HFFc6 (cell line): ENCODE measurements at regions not wholly inside any gene's neighbourhood (a gene's known extent, or its start where the extent isn't known, plus 50 kb on each side); places are given as distances from the start of the nearest gene placed in this dataset.

Experiments used
- DNase-seq: peaks from one replicate; pipeline ENCODE4 v3.0.0-alpha.2; 2018
- H3K27ac Mint-ChIP-seq: 2 replicates; pipeline ENCODE4 v1.8.0; 2020; ENCODE audit warnings: mild to moderate bottlenecking, mixed read lengths
- H3K27me3 Mint-ChIP-seq: 2 replicates; pipeline ENCODE4 v1.8.0; 2021; ENCODE audit warnings: mild to moderate bottlenecking, moderate library complexity, mixed read lengths; ENCODE audit not compliant: insufficient read depth
- H3K36me3 Mint-ChIP-seq: 2 replicates; pipeline ENCODE4 v1.8.0; 2021; ENCODE audit warnings: low read depth, mixed read lengths
- H3K4me1 Mint-ChIP-seq: 2 replicates; pipeline ENCODE4 v1.8.0; 2020; ENCODE audit warnings: low read depth, mixed read lengths
- H3K4me3 Mint-ChIP-seq: 2 replicates; pipeline ENCODE4 v1.8.0; 2020; ENCODE audit warnings: mild to moderate bottlenecking, moderate library complexity, mixed read lengths
- H3K9me3 Mint-ChIP-seq: 2 replicates; pipeline ENCODE4 v1.8.0; 2020; ENCODE audit warnings: mild to moderate bottlenecking, mixed read lengths
- CTCF ChIP-seq: fragments of 200-600 bp; sonication (generic); IDR thresholded peaks from 2 replicates; pipeline ENCODE4 v1.5.0; 2021; ENCODE audit warnings: antibody characterized with exemption, mild to moderate bottlenecking

GRCh38 chr9:31950756-31951155 lies 433.7 kb upstream of the ACO1 start:
- no peaks in the 10 kb centered on the region for H3K4me1 Mint-ChIP-seq
- peaks cover 37% of the 10 kb centered on the region for H3K9me3 Mint-ChIP-seq
- no peak for DNase-seq
- no peak overlapping the region for H3K27ac Mint-ChIP-seq
- TF ChIP-seq CTCF: no peak
- H3K27me3 Mint-ChIP-seq: no peaks in the 10 kb centered on the region
- no peaks in the 10 kb centered on the region for H3K36me3 Mint-ChIP-seq
- no peak overlapping the region for H3K4me3 Mint-ChIP-seq

- no peak overlapping the region for H3K4me3 Mint-ChIP-seq
Measured at GRCh38 chr9:31958572-31958971, 425.9 kb upstream of the ACO1 start.

GRCh38 chr9:31969552-31969951 lies 414.9 kb upstream of the ACO1 start:
- H3K4me3 Mint-ChIP-seq: no peak overlapping the region
- TF ChIP-seq CTCF: no peak
- H3K27ac Mint-ChIP-seq: no peak overlapping the region
- H3K27me3 Mint-ChIP-seq: no peaks in the 10 kb centered on the region
- peaks cover 29% of the 10 kb centered on the region for H3K9me3 Mint-ChIP-seq
- no peak for DNase-seq
- H3K36me3 Mint-ChIP-seq: no peaks in the 10 kb centered on the region
- no peaks in the 10 kb centered on the region for H3K4me1 Mint-ChIP-seq

More at GRCh38 chr9:31958572-31958971, 425.9 kb upstream of the ACO1 start:
- no peak overlapping the region for H3K27ac Mint-ChIP-seq
- H3K27me3 Mint-ChIP-seq: no peaks in the 10 kb centered on the region; the same call in 1 of the 2 replicates
- TF ChIP-seq CTCF: no peak
- H3K4me1 Mint-ChIP-seq: no peaks in the 10 kb centered on the region
- peaks cover 57% of the 10 kb centered on the region for H3K9me3 Mint-ChIP-seq
- no peak for DNase-seq
- no peaks in the 10 kb centered on the region for H3K36me3 Mint-ChIP-seq

GRCh38 chr9:31983895-31984294 lies 400.5 kb upstream of the ACO1 start:
- Mint-ChIP-seq H3K27me3 (no peaks in the 10 kb centered on the region), H3K4me1 (no peaks in the 10 kb centered on the region), H3K4me3 (no peak overlapping the region), H3K9me3 (peaks cover 39% of the 10 kb centered on the region), H3K36me3 (no peaks in the 10 kb centered on the region), H3K27ac (no peak overlapping the region)
- no peak for DNase-seq
- TF ChIP-seq CTCF: no peak

GRCh38 chr9:31996331-31996730 lies 388.1 kb upstream of the ACO1 start:
- H3K9me3 Mint-ChIP-seq: peaks cover 43% of the 10 kb centered on the region
- no peak for DNase-seq
- no peaks in the 10 kb centered on the region for H3K36me3 Mint-ChIP-seq
- no peaks in the 10 kb centered on the region; the same call in 1 of the 2 replicates for H3K27me3 Mint-ChIP-seq
- peak; percentile 21; the same call in 1 of the 2 replicates for TF ChIP-seq CTCF
- H3K4me1 Mint-ChIP-seq: no peaks in the 10 kb centered on the region
- no peak overlapping the region for H3K4me3 Mint-ChIP-seq
- no peak overlapping the region for H3K27ac Mint-ChIP-seq
